HCT116 (cell line): ENCODE measurements at regions not wholly inside any gene's neighbourhood (a gene's known extent, or its start where the extent isn't known, plus 50 kb on each side); places are given as distances from the start of the nearest gene placed in this dataset.

Experiments
- ATF3 ChIP-seq: IDR thresholded peaks from 2 replicates; pipeline ENCODE4 v1.6.1; 2012
- CTCF ChIP-seq, 3 experiments: fragments of 200-600 bp in 1 of 3; sonication (generic) in 1 of 3; IDR thresholded peaks in 2 of 3; conservative IDR thresholded peaks in 1 of 3; 2 replicates each; pipeline ENCODE4 v1.5.1; 2012 to 2017; ENCODE audit warnings: low read depth in 2 of 3, low read length in 2 of 3, antibody characterized with exemption in 1 of 3, borderline replicate concordance in 1 of 3, control low read depth in 1 of 3, mild to moderate bottlenecking in 1 of 3, mixed read lengths in 1 of 3, mixed run types in 1 of 3, moderate library complexity in 1 of 3; ENCODE audit not compliant: insufficient read depth in 1 of 3
- EZH2phosphoT487 ChIP-seq: fragments of 200-600 bp; IDR thresholded peaks from 2 replicates; pipeline ENCODE4 v1.6.1; 2018; ENCODE audit warnings: antibody characterized with exemption, borderline replicate concordance
- POLR2A ChIP-seq: IDR thresholded peaks from 2 replicates; pipeline ENCODE4 v1.7.0; 2011; ENCODE audit warnings: borderline replicate concordance; ENCODE audit not compliant: insufficient read depth, insufficient read length; ENCODE audit errors: extremely low read depth
- POLR2AphosphoS5 ChIP-seq: IDR thresholded peaks from 2 replicates; pipeline ENCODE4 v1.6.1; 2011; ENCODE audit warnings: mild to moderate bottlenecking, low read depth, low read length, moderate library complexity
- RAD21 ChIP-seq: IDR thresholded peaks from 2 replicates; pipeline ENCODE4 v1.6.1; 2012; ENCODE audit warnings: low read depth, mild to moderate bottlenecking
- SP1 ChIP-seq: IDR thresholded peaks from 2 replicates; pipeline ENCODE4 v1.6.1; 2012; ENCODE audit warnings: low read depth
- YY1 ChIP-seq: IDR thresholded peaks from 2 replicates; pipeline ENCODE4 v1.6.1; 2011; ENCODE audit warnings: low read length, low read depth, moderate library complexity, mild to moderate bottlenecking; ENCODE audit not compliant: insufficient replicate concordance; ENCODE audit errors: extremely low read depth
- ZFX ChIP-seq: fragments of 450-650 bp; IDR thresholded peaks from 2 replicates; pipeline ENCODE4 v1.6.1; 2017
- ZNF274 ChIP-seq: fragments of 200-500 bp; sonication (Bioruptor generic); IDR thresholded peaks from 2 replicates; pipeline ENCODE4 v1.6.1; 2014; ENCODE audit warnings: mild to moderate bottlenecking, low read depth, low read length, inconsistent platforms

GRCh38 chr7:125516194-125516593, 586.6 kb upstream of the POT1 start:
- no peak for TF ChIP-seq POLR2A
- TF ChIP-seq ZNF274: no peak
- TF ChIP-seq RAD21: no peak
- TF ChIP-seq YY1: no peak
- TF ChIP-seq CTCF (IDR thresholded peaks at IDR 0.05 in 2 of 3, conservative IDR thresholded peaks at IDR 0.05 in 1 of 3; ENCODE audit: borderline replicate concordance in 1 of 3, insufficient read depth in 1 of 3, low read depth in 2 of 3, low read length in 2 of 3): no peak
- no peak for TF ChIP-seq ZFX
- no peak for TF ChIP-seq POLR2AphosphoS5
- TF ChIP-seq SP1: no peak
- TF ChIP-seq EZH2phosphoT487: no peak
- no peak for TF ChIP-seq ATF3
